GM18517 (cell line): ENCODE measurements at regions not wholly inside any gene's neighbourhood (a gene's known extent, or its start where the extent isn't known, plus 50 kb on each side); places are given as distances from the start of the nearest gene placed in this dataset.

Experiments used
- ATAC-seq: cut with Tn5 transposase; IDR thresholded peaks from one replicate; pipeline ENCODE4 v1.9.1; 2021; ENCODE audit warnings: mild to moderate bottlenecking, moderate library complexity; ENCODE audit not compliant: unreplicated experiment

DNA sequence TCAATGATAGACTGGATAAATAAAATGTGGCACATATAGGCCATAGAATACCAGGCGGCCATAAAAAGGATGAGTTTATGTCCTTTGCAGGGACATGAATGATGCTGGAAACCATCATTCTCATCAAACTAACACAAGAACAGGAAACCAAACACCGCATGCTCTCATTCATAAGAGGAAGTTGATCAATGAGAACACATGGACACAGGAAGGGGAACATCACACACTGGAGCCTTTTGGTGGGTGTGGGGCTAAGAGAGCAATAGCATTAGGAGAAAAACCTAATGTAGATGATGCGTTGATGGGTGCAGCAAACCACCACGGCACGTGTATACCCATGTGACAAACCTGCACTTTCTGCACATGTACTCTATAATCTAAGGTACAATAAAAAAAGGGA, 883.4 kb upstream of the PRMT6 start:
- no peak for ATAC-seq

DNA sequence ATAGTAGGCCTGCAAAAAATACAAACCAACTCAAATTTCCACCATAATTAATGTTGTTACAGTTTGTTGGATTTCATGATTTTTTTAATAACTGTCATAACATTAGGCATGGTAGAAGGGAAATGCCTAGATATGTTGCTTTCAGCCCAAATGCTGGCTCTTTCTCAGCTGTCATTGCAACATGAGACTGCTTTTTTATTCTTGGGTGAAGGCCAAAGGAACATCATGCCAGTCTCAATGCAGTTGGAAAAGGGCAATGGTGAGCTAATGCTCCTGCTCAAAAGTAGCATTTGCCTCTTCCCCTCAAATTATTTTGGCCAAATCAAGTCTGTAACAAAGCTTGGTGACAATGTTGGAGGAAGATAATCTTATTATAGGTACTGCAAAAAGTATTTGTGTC, 877.7 kb upstream of the PRMT6 start:
- no peak for ATAC-seq

DNA sequence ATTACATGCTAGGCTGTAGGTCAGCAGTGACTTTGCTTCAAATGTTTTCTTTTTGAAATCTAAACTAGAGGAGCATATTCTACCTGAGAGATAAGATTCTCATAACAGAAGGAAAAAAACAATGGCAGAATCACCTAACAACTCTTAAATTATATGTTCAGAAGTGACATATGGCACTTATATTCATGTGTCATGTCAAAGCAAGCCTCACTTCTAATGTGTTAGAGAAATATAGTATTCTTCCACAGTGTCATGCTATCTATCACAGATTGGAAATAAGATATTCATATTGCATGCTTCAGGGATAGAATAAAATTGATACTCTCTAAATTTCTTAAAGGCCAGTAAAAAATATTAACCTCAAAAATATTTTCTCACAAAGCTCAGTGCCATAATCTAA, 874.6 kb upstream of the PRMT6 start:
- ATAC-seq = no peak

- ATAC-seq = no peak
Measured at GRCh38 chr1:106185089-106185488, 871.4 kb upstream of the PRMT6 start.

DNA sequence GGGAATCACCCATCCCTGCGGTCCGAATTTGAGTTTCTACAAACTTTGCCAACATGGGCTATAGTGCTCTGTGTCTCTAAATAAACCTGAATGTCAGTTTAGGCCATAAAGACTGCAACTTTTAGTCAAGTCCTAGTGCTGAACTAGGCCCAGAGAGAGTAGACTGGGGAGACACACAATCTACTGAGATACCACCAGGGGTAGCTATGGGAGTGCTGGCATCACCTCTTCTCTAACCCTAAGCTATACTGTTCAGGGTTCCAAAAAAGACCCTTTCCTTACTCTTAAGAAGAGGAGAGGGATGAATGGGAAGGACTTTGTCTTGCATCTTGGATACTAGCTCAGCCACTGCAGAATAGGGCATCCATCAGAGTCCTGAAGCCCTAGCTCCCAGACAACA, 866.7 kb upstream of the PRMT6 start:
- ATAC-seq = no peak

GRCh38 chr1:106194206-106194605, 862.3 kb upstream of the PRMT6 start:
- ATAC-seq = no peak

DNA sequence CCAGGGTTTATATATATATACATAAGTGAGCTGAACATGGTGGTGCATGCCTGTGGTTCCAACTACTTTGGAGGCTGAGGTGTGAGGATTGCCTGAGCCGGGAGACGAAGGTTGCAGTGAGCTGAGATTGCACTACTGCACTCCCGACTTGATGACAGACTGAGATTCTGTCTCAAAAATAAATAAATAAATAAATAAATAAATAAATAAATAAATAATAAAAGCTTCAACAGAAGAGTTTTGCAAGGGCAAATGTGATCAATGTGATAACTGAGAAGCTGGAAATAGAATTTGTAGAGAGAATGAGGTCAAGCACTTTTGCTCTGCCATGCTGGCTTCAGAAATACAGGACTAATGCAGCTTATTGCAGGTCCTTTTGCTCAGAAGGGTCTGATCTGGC, 855.8 kb upstream of the PRMT6 start:
- no peak for ATAC-seq

DNA sequence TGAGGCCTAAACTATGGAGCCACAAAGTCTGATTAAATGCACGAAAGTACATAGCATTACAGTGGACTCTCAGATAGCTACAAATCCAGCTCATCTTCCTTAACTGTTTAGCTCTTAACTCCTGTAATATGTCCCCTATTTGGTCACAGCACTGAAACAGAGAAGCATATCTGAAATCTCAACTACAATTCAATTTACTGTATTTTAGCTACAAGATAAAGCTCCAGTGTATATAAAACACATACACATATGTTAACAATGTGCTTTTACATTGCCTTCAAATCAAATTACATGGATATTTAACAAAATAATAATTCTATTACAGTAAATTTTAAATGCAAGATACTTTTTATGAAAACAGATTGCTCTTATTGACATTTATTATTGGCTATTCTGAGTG, 849.3 kb upstream of the PRMT6 start:
- no peak for ATAC-seq

DNA sequence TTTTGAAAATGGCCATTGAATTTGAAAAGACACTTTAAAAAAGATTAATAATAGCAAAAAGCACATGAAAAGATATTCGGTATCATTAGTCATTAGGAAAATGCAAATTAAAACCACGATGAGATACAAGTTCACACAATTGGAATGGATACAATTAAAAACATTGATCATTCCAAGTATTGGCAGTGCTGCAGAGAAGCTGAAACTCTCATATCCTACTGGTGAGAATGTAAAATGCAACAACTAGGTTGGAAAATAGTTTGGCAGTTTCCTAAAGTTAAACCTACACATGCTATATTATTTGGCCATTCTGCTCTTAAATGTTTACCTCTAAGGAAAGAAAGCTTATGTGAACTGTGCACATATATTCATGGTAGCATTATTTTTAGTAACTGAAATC, 838.7 kb upstream of the PRMT6 start:
- no peak for ATAC-seq

- no peak for ATAC-seq
Measured at GRCh38 chr1:106222403-106222802, 834.1 kb upstream of the PRMT6 start.

- no peak for ATAC-seq
Measured at GRCh38 chr1:106223213-106223612, 833.3 kb upstream of the PRMT6 start.

GRCh38 chr1:106224426-106224825, 832.0 kb upstream of the PRMT6 start:
- no peak for ATAC-seq

DNA sequence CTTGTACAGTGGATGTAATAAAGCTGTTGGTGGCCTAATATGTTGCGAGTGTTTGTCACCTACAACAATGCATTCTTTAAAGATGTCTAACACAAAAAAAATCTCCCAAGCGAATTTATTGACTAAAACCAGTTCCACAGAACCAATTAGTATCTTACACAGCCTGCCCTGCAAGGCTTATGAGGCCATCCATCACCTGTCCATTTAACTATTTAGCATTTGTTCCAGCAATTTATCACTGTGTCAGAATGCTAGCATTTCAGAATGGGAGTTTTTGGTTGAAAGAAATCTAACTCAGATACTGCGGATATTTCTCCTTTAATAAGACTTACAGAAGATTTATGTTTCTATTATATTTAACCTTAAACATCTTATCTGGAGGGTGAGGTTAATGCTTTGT, 831.1 kb upstream of the PRMT6 start:
- ATAC-seq = no peak

GRCh38 chr1:106226550-106226949, 829.9 kb upstream of the PRMT6 start:
- no peak for ATAC-seq

DNA sequence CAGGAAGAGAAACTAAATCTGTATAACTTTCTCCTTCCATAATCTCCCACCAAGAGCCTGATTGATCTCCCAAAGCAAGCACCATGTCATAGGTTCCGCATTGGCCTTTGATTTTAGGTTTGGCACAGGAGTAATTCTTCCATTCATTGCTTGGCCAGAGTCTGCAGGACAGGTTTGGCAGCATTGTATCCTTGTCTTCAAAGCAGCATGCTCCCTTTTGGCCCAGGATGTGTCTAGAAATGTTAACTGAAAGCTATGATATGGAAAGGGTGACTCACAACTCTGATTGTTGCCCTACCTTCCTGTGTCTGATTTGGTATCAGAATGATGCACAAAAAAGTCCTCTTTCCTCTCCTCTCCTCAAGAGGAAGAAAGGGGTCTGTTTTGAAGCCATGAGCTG, 824.3 kb upstream of the PRMT6 start:
- no peak for ATAC-seq

DNA sequence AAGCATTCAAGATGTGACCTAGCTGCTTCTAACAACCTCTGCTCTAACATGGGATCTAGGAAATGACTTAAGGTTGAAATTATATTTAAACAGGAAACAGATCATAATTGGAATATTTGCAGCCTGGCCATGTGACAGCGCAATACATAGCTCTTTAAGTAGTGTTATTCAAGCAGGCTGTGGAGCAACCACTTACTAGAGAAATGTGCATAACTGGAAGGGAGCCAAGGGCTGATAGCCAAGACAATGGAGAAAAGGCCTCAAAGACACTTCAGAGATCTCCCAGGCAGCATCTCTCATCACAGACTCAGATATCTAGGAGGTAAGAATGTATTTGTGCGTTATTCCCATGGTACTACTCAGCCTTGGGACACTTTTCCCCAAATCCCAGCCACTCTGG, 823.0 kb upstream of the PRMT6 start:
- ATAC-seq = no peak

DNA sequence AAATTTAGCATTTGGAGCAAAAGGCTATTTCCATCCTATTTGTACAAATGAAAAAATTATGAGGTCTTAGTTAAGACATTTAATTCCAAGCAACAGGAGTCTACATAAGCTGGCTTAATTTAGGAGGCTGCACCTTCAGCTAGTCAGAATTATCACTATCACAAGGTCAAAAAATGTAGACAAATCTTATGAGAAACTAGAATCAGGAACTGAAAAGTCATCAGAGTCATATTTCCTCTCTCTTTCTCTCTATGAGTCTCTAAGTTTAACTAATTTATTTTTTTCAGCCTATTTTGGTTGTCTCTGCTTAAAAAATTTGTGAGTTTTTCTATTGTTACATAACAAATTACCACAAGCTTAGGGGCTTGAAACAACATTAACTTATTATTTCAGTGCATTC, 807.1 kb upstream of the PRMT6 start:
- no peak for ATAC-seq

- no peak for ATAC-seq
Measured at GRCh38 chr1:106249810-106250209, 806.7 kb upstream of the PRMT6 start.

GRCh38 chr1:106254748-106255147, 801.7 kb upstream of the PRMT6 start:
- no peak for ATAC-seq

DNA sequence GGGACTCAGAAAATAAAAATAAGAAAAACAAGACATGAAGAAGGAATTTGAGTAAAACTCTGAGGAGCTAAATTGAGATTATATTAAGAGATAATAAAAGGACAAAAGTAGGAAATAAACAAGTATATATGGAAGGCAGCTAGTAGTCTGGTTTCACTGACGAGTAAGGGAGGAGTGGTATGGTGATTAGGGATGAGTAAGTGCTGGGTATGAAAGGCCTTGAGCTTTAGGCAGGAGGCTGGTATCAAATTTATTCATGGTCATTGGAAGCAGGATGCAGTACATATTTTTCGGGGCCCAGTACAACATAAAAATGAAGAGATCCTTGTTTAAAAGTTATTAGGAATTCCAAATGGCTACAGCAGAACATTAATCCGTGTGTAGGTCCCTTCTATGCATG, 789.7 kb upstream of the PRMT6 start:
- no peak for ATAC-seq

- no peak for ATAC-seq
Measured at GRCh38 chr1:106268070-106268469, 788.4 kb upstream of the PRMT6 start.

DNA sequence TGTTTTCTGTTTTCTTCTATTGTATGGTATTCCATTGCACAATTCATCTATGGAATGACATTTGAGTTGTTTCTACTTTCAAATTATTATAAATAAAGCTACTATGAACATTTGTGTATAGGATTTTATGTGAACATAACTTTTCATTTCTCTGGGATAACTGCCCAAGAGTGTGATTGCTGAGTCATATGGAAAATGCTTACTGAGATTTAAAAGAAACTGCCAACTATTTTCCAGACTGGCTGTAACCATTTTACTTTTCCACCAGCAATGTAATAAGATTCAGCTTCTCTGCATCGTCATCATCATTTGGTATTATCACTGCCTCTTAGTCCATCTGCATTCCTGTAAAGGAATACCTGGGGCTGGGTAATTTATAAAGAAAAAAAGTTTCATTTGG, 779.6 kb upstream of the PRMT6 start:
- no peak for ATAC-seq

DNA sequence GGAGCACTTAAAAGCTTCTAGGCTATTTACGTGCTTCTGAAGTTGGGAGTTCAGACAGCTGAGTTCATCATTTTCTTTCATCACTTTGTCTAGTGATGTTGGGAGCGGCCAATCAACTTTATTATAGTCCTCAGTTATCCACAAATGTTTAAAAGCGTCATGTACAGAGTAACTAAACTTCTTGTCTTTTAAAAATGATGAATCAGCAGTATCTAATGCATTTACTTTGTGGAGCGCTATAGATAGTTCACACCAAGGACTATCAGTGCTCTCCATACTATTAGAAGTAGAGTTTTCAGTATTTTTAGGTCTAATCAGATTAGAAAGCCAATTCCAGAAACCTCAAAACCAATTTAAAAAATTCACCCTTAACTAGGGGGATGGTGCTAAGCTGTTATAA, 778.7 kb upstream of the PRMT6 start:
- ATAC-seq = no peak

- no peak for ATAC-seq
Measured at GRCh38 chr1:106278716-106279115, 777.8 kb upstream of the PRMT6 start.
